Hematopoietic multipotent progenitor cell (in vitro differentiated cells): ENCODE measurements at regions not wholly inside any gene's neighbourhood (a gene's known extent, or its start where the extent isn't known, plus 50 kb on each side); places are given as distances from the start of the nearest gene placed in this dataset.

Experiments used
- DNase-seq, 3 donors: peaks; one replicate each; pipeline ENCODE4 v3.0.0-alpha.2; 2011 to 2015; ENCODE audit warnings: low read depth in 2 of 3, low spot score in 2 of 3

DNA sequence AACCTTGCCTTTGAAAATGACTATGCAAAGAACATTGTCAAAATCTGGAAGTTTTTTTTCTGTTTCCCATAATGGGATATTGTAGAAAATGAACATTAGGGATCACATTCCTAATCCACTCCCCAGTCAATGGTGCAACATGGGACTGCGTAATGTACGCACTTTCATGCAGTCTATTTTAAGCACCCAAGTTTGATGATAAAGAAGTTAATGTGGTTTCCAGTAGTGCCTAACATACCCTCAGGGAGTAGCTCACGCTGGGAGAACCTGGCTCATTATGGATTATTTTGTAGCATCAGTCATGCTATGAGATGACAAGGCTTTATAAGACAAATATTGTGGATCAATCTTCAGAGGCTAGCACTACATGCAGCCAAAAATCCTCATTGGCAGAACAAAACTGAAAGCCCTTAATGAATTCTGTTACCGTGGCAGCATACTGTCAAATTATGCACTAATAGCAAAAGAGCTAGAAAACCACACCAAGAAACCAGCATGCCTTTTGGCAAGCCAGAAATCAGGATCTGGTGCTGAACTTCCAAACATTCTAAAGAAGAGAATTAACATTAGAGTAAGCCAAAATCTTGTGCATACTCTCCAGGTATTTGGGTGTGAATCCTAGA lies 1392.8 kb upstream of the TENM3 start:
- no peak for DNase-seq

DNA sequence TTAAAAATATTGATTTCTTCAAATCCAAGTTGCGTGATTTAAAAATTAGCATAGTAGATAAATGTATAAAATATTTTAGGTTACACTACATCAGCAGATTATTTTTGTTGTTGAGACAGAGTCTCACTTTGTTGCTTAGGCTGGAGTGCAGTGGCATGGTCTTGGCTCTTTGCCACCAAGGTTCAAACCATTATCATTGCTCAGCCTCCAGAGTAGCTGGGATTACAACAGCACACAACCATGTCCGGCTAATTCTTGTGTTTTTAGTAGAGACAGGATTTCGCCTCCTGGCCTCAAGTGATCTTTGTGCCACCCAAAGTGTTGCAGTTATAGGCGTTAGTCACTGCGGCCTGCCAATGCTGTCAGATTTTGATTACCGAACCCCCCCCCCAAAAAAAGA lies 1390.5 kb upstream of the TENM3 start:
- no peak for DNase-seq

GRCh38 chr4:180855184-180855583 lies 1388.0 kb upstream of the TENM3 start:
- DNase-seq: no peak

DNA sequence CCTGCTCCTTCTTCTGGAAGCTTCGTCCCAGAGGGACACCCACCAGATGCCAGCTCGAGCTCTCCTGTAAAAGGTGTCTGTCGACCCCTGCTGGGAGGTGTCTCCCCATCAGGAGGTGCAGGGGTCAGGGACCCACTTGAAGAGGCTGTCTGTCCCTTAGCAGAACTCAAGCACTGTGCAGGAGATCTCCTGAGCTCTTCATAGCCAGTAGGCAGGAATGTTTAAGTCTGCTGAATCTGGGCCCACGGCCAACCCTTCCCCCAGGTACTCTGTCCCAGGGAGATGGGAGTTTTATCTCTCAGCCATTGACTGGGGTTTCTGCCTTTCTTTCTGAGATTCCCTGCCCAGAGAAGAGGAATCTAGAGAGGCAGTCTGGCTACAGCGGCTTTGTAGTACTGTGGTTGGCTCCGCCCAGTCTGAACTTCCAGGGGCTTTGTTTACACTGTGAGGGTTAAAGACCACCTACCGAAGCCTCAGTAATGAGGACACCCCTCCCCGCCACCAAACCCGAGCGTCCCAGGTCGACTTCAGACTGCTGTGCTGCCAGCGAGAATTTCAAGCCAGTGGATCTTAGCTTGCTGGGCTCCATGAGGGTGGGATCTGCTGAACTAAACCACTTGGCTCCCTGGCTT lies 1383.0 kb upstream of the TENM3 start:
- DNase-seq: no peak

- DNase-seq: no peak
Measured at GRCh38 chr4:180861651-180862050, 1381.6 kb upstream of the TENM3 start.

GRCh38 chr4:180866933-180867643 lies 1376.1 kb upstream of the TENM3 start:
- DNase-seq: no peak

DNA sequence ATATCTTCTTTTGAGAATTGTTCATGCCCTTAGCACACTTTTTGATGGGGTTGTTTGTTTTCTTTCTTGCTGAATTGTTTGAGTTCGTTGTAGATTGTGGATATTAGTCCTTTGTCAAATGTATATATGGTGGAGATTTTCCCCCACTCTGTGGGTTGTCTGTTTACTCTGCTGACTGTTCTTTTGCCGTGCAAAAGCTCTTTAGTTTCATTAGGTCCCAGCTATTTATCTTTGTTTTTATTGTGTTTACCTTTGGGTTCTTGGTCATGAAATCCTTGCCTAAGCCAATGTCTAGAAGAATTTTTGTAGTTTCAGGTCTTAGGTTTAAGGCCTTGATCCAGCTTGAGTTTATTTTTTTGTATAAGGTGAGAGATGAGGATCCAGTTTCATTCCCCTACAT lies 1372.6 kb upstream of the TENM3 start:
- DNase-seq: no peak

- DNase-seq: no peak
Measured at GRCh38 chr4:180898305-180898704, 1344.9 kb upstream of the TENM3 start.

DNA sequence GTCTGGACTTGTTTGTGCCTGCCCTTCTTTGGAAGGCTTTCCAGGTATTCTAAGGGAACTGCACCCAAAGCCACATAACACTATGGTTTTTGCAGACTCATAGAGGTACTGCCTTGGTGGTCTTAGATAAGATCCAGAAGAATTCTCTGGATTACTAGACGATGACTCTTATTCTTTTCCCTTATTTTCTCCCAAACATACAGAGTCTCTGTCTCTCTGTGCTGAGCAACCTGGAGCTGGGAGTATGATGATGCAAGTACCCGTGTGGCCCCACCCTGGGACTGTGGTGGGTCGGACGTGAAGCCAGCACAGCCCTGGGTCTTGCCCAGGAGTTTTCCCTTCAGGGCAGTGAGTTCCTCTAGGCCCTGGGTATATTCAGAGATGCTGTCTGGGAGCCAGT lies 1342.4 kb upstream of the TENM3 start:
- no peak for DNase-seq

DNA sequence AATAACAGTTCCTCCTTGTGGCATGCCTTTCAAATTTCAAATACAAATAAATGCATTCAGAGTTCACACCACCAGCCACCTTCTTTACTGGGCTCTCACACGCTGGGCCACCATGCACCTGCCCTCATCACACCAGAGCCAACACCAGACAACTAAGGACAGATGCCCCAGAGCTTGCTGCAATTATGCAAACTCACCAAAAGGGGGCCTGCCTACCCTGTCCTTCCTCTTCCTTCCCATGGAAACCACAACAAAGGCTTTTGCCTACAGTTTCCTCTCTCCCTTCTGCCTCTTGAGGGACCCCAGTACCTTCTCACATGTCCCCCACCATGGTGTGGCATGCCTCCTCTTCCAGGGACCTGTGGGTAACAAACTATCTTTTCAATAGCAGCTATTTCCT lies 1333.9 kb upstream of the TENM3 start:
- no peak for DNase-seq

GRCh38 chr4:180913750-180914149 lies 1329.5 kb upstream of the TENM3 start:
- no peak for DNase-seq

GRCh38 chr4:180923486-180923885 lies 1319.7 kb upstream of the TENM3 start:
- no peak for DNase-seq

DNA sequence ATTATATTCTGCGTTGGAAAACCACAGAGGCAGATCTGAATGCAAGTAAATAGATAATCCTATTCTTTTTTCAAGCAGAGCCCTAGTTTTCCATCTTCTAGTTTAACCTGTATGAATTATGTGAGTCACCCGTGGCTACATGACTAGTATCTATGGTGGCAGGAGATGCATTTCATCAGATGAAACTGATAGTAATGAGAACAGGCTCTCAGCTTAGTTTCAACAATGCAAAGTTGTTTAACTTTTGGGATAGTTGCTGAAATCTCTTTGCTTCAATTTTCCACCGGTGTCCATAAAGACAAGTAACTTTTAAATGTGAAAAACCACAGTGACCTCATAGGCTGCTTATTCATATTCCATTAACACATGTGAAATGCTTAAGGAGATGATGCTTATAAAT lies 1317.4 kb upstream of the TENM3 start:
- DNase-seq: no peak

DNA sequence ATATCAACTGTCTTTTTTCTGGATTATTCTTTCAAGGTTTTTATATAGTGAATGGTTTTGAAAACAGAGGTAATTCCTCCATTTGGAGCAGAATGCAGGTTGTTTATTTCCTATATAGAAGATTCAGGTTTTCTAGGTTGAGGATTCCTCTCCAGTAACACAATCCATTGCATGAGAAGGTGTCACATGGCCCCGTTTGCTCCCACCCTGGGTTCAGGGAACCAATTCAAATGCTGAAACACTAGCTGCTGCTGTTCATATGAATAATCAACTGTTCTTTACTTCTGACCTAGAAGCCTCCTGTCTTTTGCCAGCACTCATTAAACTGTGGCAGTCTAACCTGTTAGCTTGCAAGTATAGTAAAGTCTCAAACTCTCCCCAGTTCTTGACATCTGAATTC lies 1316.9 kb upstream of the TENM3 start:
- DNase-seq: no peak

DNA sequence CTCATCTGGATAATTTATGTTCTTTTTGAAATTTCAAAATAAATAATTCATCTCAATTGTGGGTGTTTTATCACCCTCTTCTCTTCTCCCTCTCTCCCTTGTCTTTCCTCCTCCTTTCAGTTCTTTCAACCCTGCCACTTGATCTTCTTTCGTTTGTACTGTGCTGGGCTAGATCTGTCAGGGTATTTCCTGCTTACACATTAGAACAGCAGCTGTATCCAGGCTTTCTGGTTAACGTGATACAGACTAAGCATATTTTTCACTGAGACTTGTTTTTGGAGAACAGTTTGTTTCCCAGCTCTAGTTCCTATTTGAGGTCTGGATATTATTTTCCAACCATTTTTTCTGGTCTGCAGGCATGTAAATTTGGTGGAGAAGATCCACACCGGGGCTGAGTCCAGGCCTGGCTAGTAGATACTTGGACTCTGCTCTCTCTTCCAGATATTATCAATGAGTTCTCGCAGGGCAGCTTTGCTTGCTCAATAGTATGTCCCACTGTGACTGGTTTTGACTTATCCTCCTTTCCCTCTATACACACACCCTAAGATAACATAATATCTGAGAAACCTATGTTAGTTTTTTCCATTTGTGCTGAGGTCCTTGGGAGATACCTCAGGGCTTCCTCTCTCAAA lies 1310.7 kb upstream of the TENM3 start:
- DNase-seq: no peak

GRCh38 chr4:180937083-180937482 lies 1306.1 kb upstream of the TENM3 start:
- DNase-seq: no peak

GRCh38 chr4:180940680-180941079 lies 1302.5 kb upstream of the TENM3 start:
- DNase-seq: no peak

GRCh38 chr4:180942367-180942916 lies 1300.8 kb upstream of the TENM3 start:
- DNase-seq: no peak

DNA sequence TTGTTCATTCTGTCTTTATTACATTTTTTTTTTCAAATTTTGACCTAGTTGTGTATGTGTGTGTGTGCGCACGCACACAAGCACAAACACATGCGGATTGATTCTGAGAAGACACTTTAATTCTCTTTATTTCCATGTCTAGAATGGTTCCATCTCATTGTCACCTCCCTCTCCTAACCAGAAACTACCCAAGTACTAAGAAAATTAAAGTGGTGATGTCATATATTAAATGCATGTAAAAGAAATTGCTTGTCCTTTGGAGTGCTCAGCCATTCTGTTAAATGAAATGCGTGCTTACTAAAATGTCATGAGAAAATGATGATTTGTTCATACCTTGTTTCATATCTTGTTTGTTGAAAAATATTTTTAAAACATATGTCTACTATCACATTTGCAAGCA lies 1297.0 kb upstream of the TENM3 start:
- DNase-seq: no peak

- no peak for DNase-seq
Measured at GRCh38 chr4:180947425-180947824, 1295.8 kb upstream of the TENM3 start.

GRCh38 chr4:180949424-180950213 lies 1293.6 kb upstream of the TENM3 start:
- no peak for DNase-seq
